Endothelial cell of umbilical vein (primary cell): ENCODE measurements at regions not wholly inside any gene's neighbourhood (a gene's known extent, or its start where the extent isn't known, plus 50 kb on each side); places are given as distances from the start of the nearest gene placed in this dataset.
A peak's percentile ranks its signal among the peaks of the same experiment; 100 is the strongest.

Experiments
- BruUV-seq: library from RNA; stranded (reverse); fragments of 400-500 nt; replicated peaks from 2 replicates; lab custom pipeline; 2021; lab: Mats Ljungman, UMichigan
- CTCF ChIA-PET: fragments of 300-600, 350-600 bp; sonication (Branson Sonifier 250); formaldehyde crosslinking; loops from one replicate; lab custom pipeline; 2021; ENCODE audit warnings: antibody characterized with exemption, inconsistent platforms; lab: Charles Lee
- POLR2A ChIA-PET: fragments of 300-600, 350-600 bp; sonication (Branson Sonifier 250); formaldehyde crosslinking; loops from one replicate; lab custom pipeline; 2021; ENCODE audit warnings: antibody characterized with exemption, inconsistent platforms; lab: Charles Lee
- DNase-seq: peaks from one replicate; pipeline ENCODE4 v3.0.0-alpha.2; 2011; ENCODE audit warnings: low read depth, low spot score
- FAIRE-seq: peaks from 2 replicates; lab custom pipeline; 2011; peaks lifted over from hg19 to GRCh38; lab: Jason Lieb, UNC
- H2AFZ ChIP-seq: 2 replicates; pipeline ENCODE4 v1.6.0; 2012; ENCODE audit warnings: low read depth, low read length, control low read depth, inconsistent platforms
- H3K27ac ChIP-seq: 2 replicates; pipeline ENCODE4 v1.5.1; 2011; ENCODE audit warnings: low read depth, mild to moderate bottlenecking, control low read depth, low read length, moderate library complexity; ENCODE audit not compliant: insufficient read depth
- H3K27me3 ChIP-seq, 2 experiments: 2 replicates each; pipeline versions ENCODE4 v1.6.0 to v1.6.1; 2011; ENCODE audit warnings: low read length in 2 of 2, mixed read lengths in 1 of 2; ENCODE audit not compliant: control insufficient read depth in 2 of 2, insufficient read depth in 2 of 2
- H3K36me3 ChIP-seq, 2 experiments: 2 replicates in 1 of 2; 3 replicates in 1 of 2; pipeline ENCODE4 v1.5.1; 2011; ENCODE audit warnings: low read length in 2 of 2, mild to moderate bottlenecking in 1 of 2, moderate library complexity in 1 of 2; ENCODE audit not compliant: control insufficient read depth in 2 of 2, insufficient read depth in 2 of 2; ENCODE audit errors: extremely low read depth in 1 of 2
- H3K4me1 ChIP-seq: 3 replicates; pipeline ENCODE4 v1.5.1; 2011; ENCODE audit warnings: mild to moderate bottlenecking, low read length; ENCODE audit not compliant: control insufficient read depth, insufficient read depth; ENCODE audit errors: extremely low read depth
- H3K4me2 ChIP-seq: 2 replicates; pipeline ENCODE4 v1.6.1; 2011; ENCODE audit warnings: low read length, control low read depth, mixed read lengths; ENCODE audit not compliant: insufficient read depth
- H3K4me3 ChIP-seq, 3 experiments: fragments of 200-600 bp in 1 of 3; sonication (generic), shearing (Covaris generic) in 1 of 3; replicated peaks in 1 of 3; 2 replicates each; pipeline ENCODE4 v1.5.1; 2011 to 2016; ENCODE audit warnings: control low read depth in 3 of 3, low read length in 3 of 3, mild to moderate bottlenecking in 2 of 3, inconsistent platforms in 1 of 3, low read depth in 1 of 3, moderate library complexity in 1 of 3; ENCODE audit not compliant: insufficient read depth in 1 of 3
- H3K79me2 ChIP-seq: 2 replicates; pipeline ENCODE4 v1.6.0; 2012; ENCODE audit warnings: low read length, inconsistent platforms; ENCODE audit not compliant: control insufficient read depth, insufficient read depth
- H3K9ac ChIP-seq: replicated peaks from 2 replicates; pipeline ENCODE3; 2011; ENCODE audit warnings: low read length, control low read depth; ENCODE audit not compliant: insufficient read depth; ENCODE audit errors: extremely low read depth
- H3K9me1 ChIP-seq: replicated peaks from 3 replicates; pipeline ENCODE4 v1.6.0; 2011; ENCODE audit warnings: mild to moderate bottlenecking, low read length; ENCODE audit not compliant: control insufficient read depth, insufficient read depth; ENCODE audit errors: extremely low read depth
- H3K9me3 ChIP-seq: replicated peaks from 2 replicates; pipeline ENCODE4 v1.5.1; 2012; ENCODE audit warnings: low read length, inconsistent platforms; ENCODE audit not compliant: control insufficient read depth, insufficient read depth
- H4K20me1 ChIP-seq: replicated peaks from 2 replicates; pipeline ENCODE3; 2011; ENCODE audit warnings: mild to moderate bottlenecking, low read length; ENCODE audit not compliant: control insufficient read depth, insufficient read depth; ENCODE audit errors: extremely low read depth
- CTCF ChIP-seq, 2 donors: IDR thresholded peaks; 1 replicate in 1 of 2; 2 replicates in 1 of 2; pipeline ENCODE4 v1.5.1; 2011; ENCODE audit warnings: low read length in 2 of 2, mild to moderate bottlenecking in 2 of 2, moderate library complexity in 2 of 2, control low read depth in 1 of 2, inconsistent platforms in 1 of 2, low read depth in 1 of 2; ENCODE audit not compliant: insufficient read depth in 1 of 2; ENCODE audit errors: extremely low read depth in 1 of 2
- EZH2 ChIP-seq: IDR thresholded peaks from 2 replicates; pipeline ENCODE4 v1.6.1; 2012; ENCODE audit warnings: borderline replicate concordance, low read depth, mild to moderate bottlenecking, moderate library complexity, low read length, inconsistent platforms; ENCODE audit not compliant: severe bottlenecking
- FOS ChIP-seq: IDR thresholded peaks from 2 replicates; pipeline ENCODE4 v1.6.1; 2011; ENCODE audit warnings: mild to moderate bottlenecking, low read length, moderate library complexity, borderline replicate concordance; ENCODE audit not compliant: insufficient read depth
- GATA2 ChIP-seq: IDR thresholded peaks from 2 replicates; pipeline ENCODE4 v1.7.0; 2011; ENCODE audit warnings: low read depth, mild to moderate bottlenecking, moderate library complexity, mixed read lengths, low read length; ENCODE audit not compliant: insufficient read length, insufficient read depth
- JUN ChIP-seq: IDR thresholded peaks from 2 replicates; pipeline ENCODE4 v1.6.1; 2011; ENCODE audit warnings: borderline replicate concordance, low read depth; ENCODE audit not compliant: insufficient read length, insufficient read depth
- MAX ChIP-seq: IDR thresholded peaks from 2 replicates; pipeline ENCODE4 v1.6.1; 2011; ENCODE audit not compliant: insufficient read depth, insufficient read length
- MYC ChIP-seq: IDR thresholded peaks from one replicate; pipeline ENCODE4 v1.6.1; 2011; ENCODE audit warnings: mild to moderate bottlenecking, low read depth, low read length
- POLR2A ChIP-seq: IDR thresholded peaks from 2 replicates; pipeline ENCODE4 v1.6.1; 2012; ENCODE audit warnings: low read depth, mild to moderate bottlenecking, control low read depth, low read length
- POLR2AphosphoS5 ChIP-seq: IDR thresholded peaks from 2 replicates; pipeline ENCODE4 v1.6.1; 2012; ENCODE audit warnings: low read depth, mild to moderate bottlenecking, control low read depth, low read length, moderate library complexity; ENCODE audit not compliant: insufficient read depth
- dilution Hi-C: fragments of 300-500 bp; cut with MboI; formaldehyde crosslinking; loops from one replicate; pipeline ENCODE4 v1.15.0; 2019; ENCODE audit warnings: low sequenced_read_pairs; ENCODE audit not compliant: extremely low pct_ligation_motif_present
- intact Hi-C: fragments of 100-400 bp; cut with micrococcal nuclease; formaldehyde crosslinking; loops from one replicate; pipeline ENCODE4 v1.10.0; 2022

- POLR2A ChIA-PET: no interaction called here
- H4K20me1 ChIP-seq: no peaks in the 10 kb centered on the region
- no TSS peak for BruUV-seq
- H3K4me2 ChIP-seq: no peak overlapping the region
- no peaks in the 10 kb centered on the region for H3K27me3 ChIP-seq
- H3K9me1 ChIP-seq: no peaks in the 10 kb centered on the region
- intact Hi-C loops: no loop called here
- FAIRE-seq (no peak), DNase-seq (peak; percentile 23)
- CTCF ChIA-PET: no interaction called here
- no peaks in the 10 kb centered on the region for H3K79me2 ChIP-seq
- H3K9me3 ChIP-seq: no peaks in the 10 kb centered on the region
- no peak for TF ChIP-seq CTCF (IDR thresholded peaks at IDR 0.05; ENCODE audit: extremely low read depth in 1 of 2, insufficient read depth in 1 of 2, low read depth in 1 of 2, low read length in 2 of 2)
- no peak for TF ChIP-seq MAX
- TF ChIP-seq POLR2AphosphoS5: no peak
- TF ChIP-seq JUN: no peak
- no peak overlapping the region for H3K4me3 ChIP-seq
- dilution Hi-C loops: no loop called here
- no peaks in the 10 kb centered on the region for H3K4me1 ChIP-seq
- H3K27ac ChIP-seq: no peak overlapping the region
- no peak overlapping the region for H3K9ac ChIP-seq
- H3K36me3 ChIP-seq: no peaks in the 10 kb centered on the region
- H2AFZ ChIP-seq: no peak overlapping the region
These were observed 351.6 kb downstream of the NSUN3 start for GRCh38 chr3:94414418-94414817.

GRCh38 chr3:94416768-94417167, 353.9 kb downstream of the NSUN3 start:
- dilution Hi-C loops: no loop called here
- no peak for FAIRE-seq
- TF ChIP-seq MAX (no peak), JUN (no peak), POLR2A (no peak), GATA2 (no peak), FOS (no peak), POLR2AphosphoS5 (no peak), CTCF (IDR thresholded peaks at IDR 0.05; ENCODE audit: extremely low read depth in 1 of 2, insufficient read depth in 1 of 2, low read depth in 1 of 2, low read length in 2 of 2) (no peak), MYC (no peak), EZH2 (no peak)

More at GRCh38 chr3:94416768-94417167, 353.9 kb downstream of the NSUN3 start:
- DNase-seq: no peak
- POLR2A ChIA-PET: no interaction called here
- no peaks in the 10 kb centered on the region for H3K36me3 ChIP-seq
- H3K4me3 ChIP-seq: no peak overlapping the region
- no peaks in the 10 kb centered on the region for H3K4me1 ChIP-seq
- no peaks in the 10 kb centered on the region for H3K79me2 ChIP-seq
- no peak overlapping the region for H3K9ac ChIP-seq
- no peaks in the 10 kb centered on the region for H3K9me3 ChIP-seq
- no TSS peak for BruUV-seq
- no peak overlapping the region for H2AFZ ChIP-seq
- no peaks in the 10 kb centered on the region for H3K27me3 ChIP-seq
- no peak overlapping the region for H3K27ac ChIP-seq
- CTCF ChIA-PET: no interaction called here
- no peaks in the 10 kb centered on the region for H3K9me1 ChIP-seq
- H3K4me2 ChIP-seq: no peak overlapping the region
- no peaks in the 10 kb centered on the region for H4K20me1 ChIP-seq
- intact Hi-C loops: no loop called here
